ENCODE measurements at regions not wholly inside any gene's neighbourhood (a gene's known extent, or its start where the extent isn't known, plus 50 kb on each side); places are given as distances from the start of the nearest gene placed in this dataset.
"Not testable (repeated sequence)": the region's sequence is repeated elsewhere in the genome, so short reads cannot be mapped to it uniquely, and the experiment has no call there.

DNA sequence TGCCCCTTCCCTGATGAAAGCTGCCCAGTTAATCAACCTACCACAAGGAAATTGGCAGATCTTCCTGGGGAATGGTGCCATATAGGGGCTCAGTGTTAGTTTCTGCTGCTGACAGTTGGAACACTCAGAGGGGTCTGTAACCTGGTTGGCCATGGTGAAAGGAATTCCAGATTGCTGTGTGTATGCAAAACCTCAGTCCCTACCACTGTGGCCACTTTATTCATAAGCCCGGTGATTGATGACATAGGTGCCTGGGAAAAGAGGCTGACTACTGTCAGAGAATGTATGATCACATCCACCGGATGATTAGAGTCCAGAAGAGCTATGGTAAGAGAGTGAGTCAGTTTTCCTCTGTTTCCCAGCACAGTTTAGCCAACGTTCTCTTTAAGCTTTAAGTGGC, 363.9 kb upstream of the NPAP1 start:
- intact Hi-C loops (cut with DNase I): not testable (repeated sequence)

GRCh38 chr15:24316326-24316725, 359.2 kb upstream of the NPAP1 start:
- H3K4me3 ChIP-seq; H3K27me3 ChIP-seq; H3K27ac ChIP-seq; intact Hi-C loops (cut with DNase I); DNase-seq (ENCODE audit: low spot score in 2 of 2); H3K36me3 ChIP-seq; H3K4me1 ChIP-seq; H3K9me3 ChIP-seq: not testable (repeated sequence)

More for the DNA sequence above, 363.9 kb upstream of the NPAP1 start:
- not testable (repeated sequence) for H3K4me1 ChIP-seq; DNase-seq (ENCODE audit: low spot score in 2 of 2); H3K27ac ChIP-seq; H3K4me3 ChIP-seq; H3K36me3 ChIP-seq; H3K9me3 ChIP-seq; H3K27me3 ChIP-seq

- TF ChIP-seq CTCF (IDR thresholded peaks at IDR 0.05): no peak
These were observed 356.6 kb upstream of the NPAP1 start for GRCh38 chr15:24318981-24319380.

DNA sequence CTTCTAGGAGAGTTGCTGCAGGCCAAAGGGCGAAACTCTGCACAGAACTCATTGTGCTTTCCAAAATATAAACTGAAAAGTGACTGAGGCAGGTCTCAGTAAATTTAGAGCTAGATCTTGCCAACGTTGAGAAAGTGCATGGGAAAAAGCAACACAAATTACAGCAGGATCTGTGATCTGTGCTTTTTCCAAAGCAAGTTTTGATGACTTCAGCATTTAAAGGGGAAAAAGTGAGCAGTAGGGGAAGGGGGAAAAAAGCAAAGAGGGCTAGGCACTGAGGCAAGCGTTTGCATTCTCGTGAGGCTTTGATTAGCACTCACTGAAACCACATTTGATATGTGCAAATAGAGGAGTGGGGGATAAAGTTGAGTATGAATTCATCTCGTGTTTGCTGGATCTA, 351.5 kb upstream of the NPAP1 start:
- H3K36me3 ChIP-seq; H3K4me3 ChIP-seq; H3K9me3 ChIP-seq; H3K27me3 ChIP-seq; H3K4me1 ChIP-seq; DNase-seq (ENCODE audit: low spot score in 2 of 2); intact Hi-C loops (cut with DNase I); H3K27ac ChIP-seq: not testable (repeated sequence)

More at GRCh38 chr15:24318981-24319380, 356.6 kb upstream of the NPAP1 start:
- DNase-seq (ENCODE audit: low spot score in 2 of 2): no peak
- no peaks in the 10 kb centered on the region for H3K9me3 ChIP-seq
- H3K4me3 ChIP-seq: no peak overlapping the region
- H3K27me3 ChIP-seq: no peaks in the 10 kb centered on the region
- no peaks in the 10 kb centered on the region for H3K4me1 ChIP-seq
- intact Hi-C loops (cut with DNase I): no loop called here
- H3K36me3 ChIP-seq: no peaks in the 10 kb centered on the region
- H3K27ac ChIP-seq: no peak overlapping the region

- DNase-seq (ENCODE audit: low spot score in 2 of 2); H3K27me3 ChIP-seq; H3K9me3 ChIP-seq; intact Hi-C loops (cut with DNase I); H3K36me3 ChIP-seq; H3K27ac ChIP-seq; H3K4me1 ChIP-seq; H3K4me3 ChIP-seq: not testable (repeated sequence)
These were observed 349.1 kb upstream of the NPAP1 start for GRCh38 chr15:24326513-24326912.

- H3K4me1 ChIP-seq; intact Hi-C loops (cut with DNase I): not testable (repeated sequence)
These were observed 343.6 kb upstream of the NPAP1 start for GRCh38 chr15:24331964-24332363.

GRCh38 chr15:24341876-24342275, 333.7 kb upstream of the NPAP1 start:
- H3K27ac ChIP-seq; H3K4me1 ChIP-seq; intact Hi-C loops (cut with DNase I); DNase-seq (ENCODE audit: low spot score in 2 of 2); H3K4me3 ChIP-seq; H3K36me3 ChIP-seq; H3K27me3 ChIP-seq; H3K9me3 ChIP-seq: not testable (repeated sequence)

More at GRCh38 chr15:24331964-24332363, 343.6 kb upstream of the NPAP1 start:
- DNase-seq (ENCODE audit: low spot score in 2 of 2); H3K36me3 ChIP-seq; H3K4me3 ChIP-seq; H3K27ac ChIP-seq; H3K27me3 ChIP-seq; H3K9me3 ChIP-seq: not testable (repeated sequence)

DNA sequence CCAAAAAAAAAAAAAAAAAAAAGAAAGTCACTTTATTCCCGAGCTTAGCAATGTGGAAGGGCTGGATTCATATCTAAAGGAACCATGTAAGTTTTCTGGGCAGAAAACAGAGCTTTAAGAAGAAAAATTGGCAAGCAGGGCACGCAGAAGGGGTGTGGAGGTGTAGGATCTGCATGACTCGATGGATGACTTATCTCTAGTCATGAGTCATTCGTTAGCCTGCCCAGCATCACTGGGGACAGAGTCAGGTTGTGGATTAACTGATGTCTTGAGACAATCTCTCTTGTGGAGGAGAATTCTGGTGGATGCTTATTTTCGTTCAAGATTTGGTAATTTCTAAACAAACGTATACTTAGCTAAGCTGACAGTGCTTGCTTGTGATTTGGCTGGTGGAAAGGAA, 322.8 kb upstream of the NPAP1 start:
- intact Hi-C loops (cut with DNase I); H3K4me3 ChIP-seq; DNase-seq (ENCODE audit: low spot score in 2 of 2); H3K4me1 ChIP-seq; H3K27ac ChIP-seq; H3K27me3 ChIP-seq; H3K36me3 ChIP-seq; H3K9me3 ChIP-seq: not testable (repeated sequence)

GRCh38 chr15:24381103-24381502, 294.5 kb upstream of the NPAP1 start:
- H3K4me3 ChIP-seq; H3K4me1 ChIP-seq; intact Hi-C loops (cut with DNase I); DNase-seq (ENCODE audit: low spot score in 2 of 2); H3K9me3 ChIP-seq; H3K36me3 ChIP-seq; H3K27ac ChIP-seq; H3K27me3 ChIP-seq: not testable (repeated sequence)

GRCh38 chr15:24385258-24385657, 290.3 kb upstream of the NPAP1 start:
- H3K27ac ChIP-seq; DNase-seq (ENCODE audit: low spot score in 2 of 2); H3K27me3 ChIP-seq; H3K4me1 ChIP-seq; H3K4me3 ChIP-seq; intact Hi-C loops (cut with DNase I); H3K9me3 ChIP-seq; H3K36me3 ChIP-seq: not testable (repeated sequence)

All from ascending aorta (tissue), 2 donors.